ENCODE measurements at regions not wholly inside any gene's neighbourhood (a gene's known extent, or its start where the extent isn't known, plus 50 kb on each side); places are given as distances from the start of the nearest gene placed in this dataset.
"Not testable (repeated sequence)": the region's sequence is repeated elsewhere in the genome, so short reads cannot be mapped to it uniquely, and the experiment has no call there.

DNA sequence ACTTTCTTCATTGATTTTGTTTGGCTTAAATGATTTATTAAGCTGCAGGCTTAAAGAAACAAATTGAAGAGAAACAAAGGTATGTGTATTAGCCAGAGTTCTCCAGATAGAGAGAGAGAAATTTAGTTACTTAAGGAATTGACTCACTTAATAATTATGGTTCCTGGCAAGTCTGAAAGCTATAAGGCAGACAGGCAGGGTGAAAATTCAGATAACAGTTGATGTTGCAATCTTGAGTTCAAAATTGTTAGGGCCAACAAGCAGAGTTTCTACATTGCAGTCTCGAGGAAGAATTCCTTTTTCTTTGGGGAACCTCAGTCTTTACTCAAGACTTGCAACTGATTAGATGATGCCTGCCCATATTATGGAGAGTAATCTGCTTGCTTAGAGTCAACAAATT is 593.5 kb downstream of the ADCYAP1 start:
- Histone ChIP-seq H3K36me3 (ENCODE audit: control insufficient read depth, low read depth, low read length) (no peaks in the 10 kb centered on the region), H3K9me3 (ENCODE audit: control insufficient read depth, low read depth, low read length) (no peaks in the 10 kb centered on the region), H3K4me1 (ENCODE audit: control insufficient read depth, low read depth, low read length) (no peaks in the 10 kb centered on the region), H3K27ac (ENCODE audit: low read length) (no peak overlapping the region), H3K9ac (ENCODE audit: low read length) (no peak overlapping the region), H3K27me3 (ENCODE audit: control insufficient read depth, insufficient read depth, low read length) (no peaks in the 10 kb centered on the region), H3K4me3 (ENCODE audit: low read length) (no peak overlapping the region)

DNA sequence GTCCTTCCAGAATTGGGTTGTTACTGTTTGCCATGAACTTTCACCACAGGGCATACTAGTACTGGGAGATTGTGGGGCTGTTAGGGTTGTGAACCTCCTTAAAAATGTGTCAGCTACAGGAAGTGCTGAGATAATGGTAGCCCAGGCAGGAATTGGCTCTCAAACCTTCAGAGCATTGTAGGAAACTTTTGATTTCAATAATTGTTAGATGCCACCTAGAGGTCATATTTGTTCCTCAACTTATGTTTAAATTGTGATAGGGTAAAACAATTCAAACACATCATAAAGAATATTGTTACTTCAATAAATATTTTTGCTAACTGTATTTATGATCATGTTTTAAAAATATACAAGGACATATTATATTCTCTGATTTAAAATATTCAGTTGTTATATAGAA is 594.6 kb downstream of the ADCYAP1 start:
- Histone ChIP-seq H3K4me3 (ENCODE audit: low read length) (no peak overlapping the region), H3K9me3 (ENCODE audit: control insufficient read depth, low read depth, low read length) (no peaks in the 10 kb centered on the region), H3K27ac (ENCODE audit: low read length) (no peak overlapping the region), H3K36me3 (ENCODE audit: control insufficient read depth, low read depth, low read length) (no peaks in the 10 kb centered on the region), H3K9ac (ENCODE audit: low read length) (no peak overlapping the region), H3K27me3 (ENCODE audit: control insufficient read depth, insufficient read depth, low read length) (no peaks in the 10 kb centered on the region), H3K4me1 (ENCODE audit: control insufficient read depth, low read depth, low read length) (no peaks in the 10 kb centered on the region)

DNA sequence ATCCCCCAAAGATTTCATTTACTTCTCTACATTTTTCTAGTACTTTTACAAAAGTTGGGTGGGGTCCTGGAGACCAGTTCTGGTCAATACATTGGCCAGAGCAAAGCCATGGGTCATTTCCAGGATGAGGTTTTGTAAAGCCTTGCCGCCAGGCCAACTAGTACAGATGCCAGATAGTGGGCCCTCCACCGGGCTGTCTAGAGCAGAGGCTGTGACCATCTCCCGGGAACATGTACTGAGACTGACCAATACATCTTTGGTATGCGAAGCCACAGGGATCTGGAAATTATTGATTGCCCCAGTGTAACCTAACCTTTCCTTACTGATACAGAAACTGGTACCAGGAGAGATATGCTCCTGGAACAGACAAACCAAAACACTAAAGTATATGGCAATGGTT is 599.2 kb downstream of the ADCYAP1 start:
- Histone ChIP-seq H3K4me1 (ENCODE audit: control insufficient read depth, low read depth, low read length) (peaks cover 7% of the 10 kb centered on the region), H3K27me3 (ENCODE audit: control insufficient read depth, insufficient read depth, low read length) (no peaks in the 10 kb centered on the region), H3K36me3 (ENCODE audit: control insufficient read depth, low read depth, low read length) (no peaks in the 10 kb centered on the region), H3K27ac (ENCODE audit: low read length) (no peak overlapping the region), H3K9ac (ENCODE audit: low read length) (no peak overlapping the region), H3K9me3 (ENCODE audit: control insufficient read depth, low read depth, low read length) (no peaks in the 10 kb centered on the region), H3K4me3 (ENCODE audit: low read length) (no peak overlapping the region)

DNA sequence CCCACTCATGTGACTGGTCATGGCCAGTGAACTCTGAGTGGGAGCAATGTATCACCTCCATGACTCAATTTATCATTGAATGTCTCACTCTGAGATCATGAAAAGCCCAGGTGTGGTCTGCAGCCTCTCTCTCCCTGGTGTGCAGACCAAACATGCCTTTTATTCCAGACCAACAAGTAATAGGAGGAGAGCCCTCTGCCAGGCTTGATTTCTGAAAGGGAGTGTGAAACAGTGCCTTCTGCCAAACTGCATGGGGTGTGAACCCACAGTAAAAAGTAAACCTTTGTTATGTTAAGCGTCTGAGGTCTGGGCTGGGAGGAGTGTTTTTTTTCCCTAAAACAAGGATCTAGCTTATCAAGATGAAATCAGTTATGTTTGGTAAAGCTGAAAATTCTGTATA is 601.2 kb downstream of the ADCYAP1 start:
- Histone ChIP-seq H3K4me3 (ENCODE audit: low read length) (no peak overlapping the region), H3K27ac (ENCODE audit: low read length) (no peak overlapping the region), H3K36me3 (ENCODE audit: control insufficient read depth, low read depth, low read length) (no peaks in the 10 kb centered on the region)

DNA sequence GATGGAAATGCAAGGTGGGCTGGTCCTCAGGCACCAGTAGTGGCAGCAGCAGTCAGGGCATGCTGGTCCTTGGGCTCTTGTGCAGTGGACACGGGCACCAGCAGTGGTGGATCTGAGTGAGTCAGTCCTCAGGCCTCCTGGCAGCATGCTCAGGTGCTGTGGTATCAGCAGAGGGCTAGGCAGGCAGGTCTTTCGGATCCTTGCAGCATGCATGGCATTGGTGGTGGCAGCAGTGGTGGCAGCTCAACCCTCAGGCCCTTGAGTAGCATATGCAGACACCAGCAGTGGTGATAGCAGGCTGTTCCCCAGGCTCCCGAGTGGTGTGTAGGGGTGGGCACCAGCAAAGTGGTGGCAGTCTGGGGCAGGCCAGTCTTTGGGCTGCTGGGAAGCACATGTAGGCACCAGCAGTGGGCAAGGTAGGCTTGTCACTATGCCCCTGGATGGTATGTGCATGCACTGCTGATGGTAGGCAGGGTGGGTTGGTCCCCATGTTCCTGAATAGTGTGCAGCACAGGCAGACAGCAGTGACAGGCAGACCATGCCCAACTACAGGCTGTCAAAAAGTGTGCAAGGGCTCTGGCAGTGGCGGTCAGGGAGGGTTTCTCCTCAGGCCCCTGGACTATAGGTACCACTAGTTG is 606.0 kb downstream of the ADCYAP1 start:
- H3K4me1 ChIP-seq (ENCODE audit: control insufficient read depth, low read depth, low read length): peaks cover 6% of the 10 kb centered on the region
- H3K9ac ChIP-seq (ENCODE audit: low read length): no peak overlapping the region
- no peaks in the 10 kb centered on the region for H3K27me3 ChIP-seq (ENCODE audit: control insufficient read depth, insufficient read depth, low read length)
- no peaks in the 10 kb centered on the region for H3K9me3 ChIP-seq (ENCODE audit: control insufficient read depth, low read depth, low read length)
- no peak overlapping the region for H3K4me3 ChIP-seq (ENCODE audit: low read length)
- H3K27ac ChIP-seq (ENCODE audit: low read length): no peak overlapping the region
- no peaks in the 10 kb centered on the region for H3K36me3 ChIP-seq (ENCODE audit: control insufficient read depth, low read depth, low read length)

More for the DNA sequence above, 601.2 kb downstream of the ADCYAP1 start:
- Histone ChIP-seq H3K4me1 (ENCODE audit: control insufficient read depth, low read depth, low read length) (peaks cover 7% of the 10 kb centered on the region), H3K9ac (ENCODE audit: low read length) (no peak overlapping the region), H3K9me3 (ENCODE audit: control insufficient read depth, low read depth, low read length) (no peaks in the 10 kb centered on the region), H3K27me3 (ENCODE audit: control insufficient read depth, insufficient read depth, low read length) (no peaks in the 10 kb centered on the region)

DNA sequence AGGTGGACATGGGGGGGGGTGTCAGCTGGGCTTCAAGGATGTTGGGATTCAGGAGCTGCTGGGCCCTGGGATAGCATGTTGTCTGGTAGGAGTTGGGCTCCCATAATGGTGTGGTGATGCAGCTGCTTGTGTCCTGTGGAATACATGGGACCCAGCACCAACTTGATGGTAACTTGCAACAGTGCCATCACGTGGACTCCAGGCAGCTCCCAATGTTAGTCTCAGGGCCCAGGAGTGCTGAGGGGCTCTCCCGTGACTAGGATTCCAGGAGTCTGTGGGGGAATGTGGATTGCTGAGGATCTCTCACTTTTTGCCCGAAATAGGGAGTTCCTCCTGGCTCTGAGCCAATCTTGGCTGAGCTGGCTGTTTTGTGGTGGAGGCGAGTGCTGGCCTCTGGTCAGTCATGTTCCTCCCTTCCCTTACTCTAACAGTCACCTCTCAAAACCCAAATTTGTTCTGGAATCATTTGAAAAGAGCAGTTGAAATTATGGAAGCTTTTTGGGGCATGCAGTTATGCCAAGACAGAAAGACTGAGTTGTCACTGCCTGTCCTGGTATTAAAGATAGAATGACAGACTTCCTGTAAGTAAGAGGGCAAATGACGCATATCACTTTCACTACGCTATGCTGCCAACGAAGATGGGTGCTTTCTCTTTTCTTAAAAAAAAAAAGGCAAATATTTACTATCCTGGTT is 607.1 kb downstream of the ADCYAP1 start:
- H3K9ac ChIP-seq (ENCODE audit: low read length): no peak overlapping the region
- no peak overlapping the region for H3K27ac ChIP-seq (ENCODE audit: low read length)
- no peaks in the 10 kb centered on the region for H3K27me3 ChIP-seq (ENCODE audit: control insufficient read depth, insufficient read depth, low read length)
- no peak overlapping the region for H3K4me3 ChIP-seq (ENCODE audit: low read length)
- H3K4me1 ChIP-seq (ENCODE audit: control insufficient read depth, low read depth, low read length): no peaks in the 10 kb centered on the region
- no peaks in the 10 kb centered on the region for H3K9me3 ChIP-seq (ENCODE audit: control insufficient read depth, low read depth, low read length)
- H3K36me3 ChIP-seq (ENCODE audit: control insufficient read depth, low read depth, low read length): no peaks in the 10 kb centered on the region

DNA sequence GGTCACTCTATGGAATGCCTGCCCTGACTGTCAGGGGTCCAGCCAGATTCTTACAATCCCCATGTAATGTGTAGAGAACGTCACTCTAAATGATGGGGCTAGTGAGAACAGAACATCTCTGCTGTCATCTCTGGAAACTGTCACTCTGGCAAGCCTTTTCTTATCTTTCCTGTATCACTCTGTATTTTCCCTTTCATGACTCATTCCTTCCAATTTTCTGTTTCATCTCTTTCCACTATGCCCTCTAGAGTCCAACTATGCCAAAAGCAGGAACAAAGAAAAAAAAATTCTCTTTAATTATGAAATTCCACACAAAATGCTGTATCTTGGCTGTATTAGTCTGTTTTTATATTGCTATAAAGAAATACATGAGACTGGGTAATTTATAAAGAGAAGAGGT is 608.8 kb downstream of the ADCYAP1 start:
- Histone ChIP-seq H3K9me3 (ENCODE audit: control insufficient read depth, low read depth, low read length) (no peaks in the 10 kb centered on the region), H3K4me1 (ENCODE audit: control insufficient read depth, low read depth, low read length) (no peaks in the 10 kb centered on the region), H3K4me3 (ENCODE audit: low read length) (no peak overlapping the region), H3K27me3 (ENCODE audit: control insufficient read depth, insufficient read depth, low read length) (no peaks in the 10 kb centered on the region), H3K27ac (ENCODE audit: low read length) (no peak overlapping the region), H3K9ac (ENCODE audit: low read length) (no peak overlapping the region), H3K36me3 (ENCODE audit: control insufficient read depth, low read depth, low read length) (no peaks in the 10 kb centered on the region)

DNA sequence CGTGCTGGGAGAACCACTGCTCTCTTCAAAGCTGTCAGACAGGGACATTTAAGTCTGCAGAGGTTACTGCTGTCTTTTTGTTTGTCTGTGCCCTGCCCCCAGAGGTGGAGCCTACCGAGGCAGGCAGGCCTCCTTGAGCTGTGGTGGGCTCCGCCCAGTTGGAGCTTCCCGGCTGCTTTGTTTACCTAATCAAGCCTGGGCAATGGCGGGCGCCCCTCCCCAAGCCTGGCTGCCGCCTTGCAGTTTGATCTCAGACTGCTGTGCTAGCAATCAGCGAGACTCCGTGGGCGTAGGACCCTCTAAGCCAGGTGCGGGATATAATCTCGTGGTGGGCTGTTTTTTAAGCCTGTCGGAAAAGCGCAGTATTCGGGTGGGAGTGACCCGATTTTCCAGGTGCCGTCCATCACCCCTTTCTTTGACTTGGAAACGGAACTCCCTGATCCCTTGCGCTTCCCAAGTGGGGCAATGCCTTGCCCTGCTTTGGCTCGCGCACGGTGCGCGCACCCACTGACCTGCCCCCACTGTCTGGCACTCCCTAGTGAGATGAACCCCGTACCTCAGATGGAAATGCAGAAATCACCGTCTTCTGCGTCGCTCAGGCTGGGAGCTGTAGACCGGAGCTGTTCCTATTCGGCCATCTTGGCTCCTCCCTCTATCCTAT is 617.0 kb downstream of the ADCYAP1 start:
- H3K4me1 ChIP-seq (ENCODE audit: control insufficient read depth, low read depth, low read length); H3K9me3 ChIP-seq (ENCODE audit: control insufficient read depth, low read depth, low read length); H3K9ac ChIP-seq (ENCODE audit: low read length); H3K27ac ChIP-seq (ENCODE audit: low read length); H3K27me3 ChIP-seq (ENCODE audit: control insufficient read depth, insufficient read depth, low read length); H3K4me3 ChIP-seq (ENCODE audit: low read length); H3K36me3 ChIP-seq (ENCODE audit: control insufficient read depth, low read depth, low read length): not testable (repeated sequence)

DNA sequence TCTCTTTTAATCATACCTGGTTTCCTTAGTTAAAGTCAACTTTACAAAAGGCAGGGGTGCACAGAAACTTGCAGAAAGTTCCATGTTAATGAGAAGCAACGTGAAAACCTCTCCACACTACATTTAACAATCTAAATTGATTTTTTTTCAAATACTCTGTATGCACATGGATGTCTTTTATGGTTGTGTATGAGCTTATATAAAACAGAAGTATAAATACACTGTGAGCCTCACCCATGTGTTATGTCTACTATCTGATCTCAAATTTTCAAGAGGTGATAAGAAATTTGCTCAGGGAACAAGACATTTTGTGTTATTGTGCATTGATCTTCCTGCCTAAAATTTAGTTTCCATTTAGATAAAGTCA is 617.6 kb downstream of the ADCYAP1 start:
- Histone ChIP-seq H3K9ac (ENCODE audit: low read length) (no peak overlapping the region), H3K36me3 (ENCODE audit: control insufficient read depth, low read depth, low read length) (no peaks in the 10 kb centered on the region), H3K27ac (ENCODE audit: low read length) (no peak overlapping the region), H3K4me1 (ENCODE audit: control insufficient read depth, low read depth, low read length) (no peaks in the 10 kb centered on the region), H3K4me3 (ENCODE audit: low read length) (no peak overlapping the region), H3K9me3 (ENCODE audit: control insufficient read depth, low read depth, low read length) (no peaks in the 10 kb centered on the region), H3K27me3 (ENCODE audit: control insufficient read depth, insufficient read depth, low read length) (no peaks in the 10 kb centered on the region)

DNA sequence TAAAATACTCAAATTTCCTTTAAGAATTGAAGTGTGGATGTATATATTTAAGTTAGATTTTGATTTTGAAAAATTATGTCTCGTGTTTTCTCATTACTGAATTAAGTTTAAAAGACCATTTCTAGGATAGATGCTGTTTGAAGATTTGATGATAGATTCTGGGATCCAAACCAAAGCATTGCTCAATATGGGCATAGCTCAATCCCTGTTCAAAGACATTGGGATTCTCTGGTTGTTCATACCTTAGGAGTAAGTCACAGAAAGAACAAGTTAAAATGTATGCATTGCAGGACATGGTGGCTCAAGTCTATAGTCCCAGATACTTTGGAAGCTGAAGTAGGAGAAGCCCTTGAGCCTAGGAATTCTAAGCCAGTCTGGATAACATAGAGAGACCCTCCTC is 622.3 kb downstream of the ADCYAP1 start:
- H3K4me1 ChIP-seq (ENCODE audit: control insufficient read depth, low read depth, low read length): no peaks in the 10 kb centered on the region
- no peak overlapping the region for H3K4me3 ChIP-seq (ENCODE audit: low read length)
- H3K27ac ChIP-seq (ENCODE audit: low read length): no peak overlapping the region
- no peaks in the 10 kb centered on the region for H3K27me3 ChIP-seq (ENCODE audit: control insufficient read depth, insufficient read depth, low read length)
- H3K9me3 ChIP-seq (ENCODE audit: control insufficient read depth, low read depth, low read length): no peaks in the 10 kb centered on the region
- H3K36me3 ChIP-seq (ENCODE audit: control insufficient read depth, low read depth, low read length): no peaks in the 10 kb centered on the region
- H3K9ac ChIP-seq (ENCODE audit: low read length): no peak overlapping the region

DNA sequence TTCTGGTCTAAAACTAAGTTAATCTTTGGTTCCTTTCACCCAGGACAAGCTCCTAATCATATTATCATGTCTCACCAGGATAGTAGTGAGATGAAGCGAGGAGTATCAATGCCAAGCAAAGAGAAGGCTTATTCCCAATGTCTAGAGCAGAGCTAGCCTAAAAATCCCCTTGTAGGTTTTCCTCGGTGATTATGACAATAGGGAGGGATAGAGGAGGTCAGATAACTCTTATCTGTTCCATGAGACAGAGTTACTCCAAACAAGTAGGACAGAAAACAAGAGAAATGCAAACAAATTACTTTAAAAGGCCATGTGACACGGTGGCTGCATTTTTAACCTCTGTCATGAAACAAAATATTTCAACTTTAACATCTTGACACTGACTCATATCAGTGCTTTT is 623.1 kb downstream of the ADCYAP1 start:
- Histone ChIP-seq H3K4me1 (ENCODE audit: control insufficient read depth, low read depth, low read length) (no peaks in the 10 kb centered on the region), H3K27ac (ENCODE audit: low read length) (no peak overlapping the region), H3K36me3 (ENCODE audit: control insufficient read depth, low read depth, low read length) (no peaks in the 10 kb centered on the region), H3K27me3 (ENCODE audit: control insufficient read depth, insufficient read depth, low read length) (no peaks in the 10 kb centered on the region), H3K9ac (ENCODE audit: low read length) (no peak overlapping the region), H3K9me3 (ENCODE audit: control insufficient read depth, low read depth, low read length) (no peaks in the 10 kb centered on the region), H3K4me3 (ENCODE audit: low read length) (no peak overlapping the region)

DNA sequence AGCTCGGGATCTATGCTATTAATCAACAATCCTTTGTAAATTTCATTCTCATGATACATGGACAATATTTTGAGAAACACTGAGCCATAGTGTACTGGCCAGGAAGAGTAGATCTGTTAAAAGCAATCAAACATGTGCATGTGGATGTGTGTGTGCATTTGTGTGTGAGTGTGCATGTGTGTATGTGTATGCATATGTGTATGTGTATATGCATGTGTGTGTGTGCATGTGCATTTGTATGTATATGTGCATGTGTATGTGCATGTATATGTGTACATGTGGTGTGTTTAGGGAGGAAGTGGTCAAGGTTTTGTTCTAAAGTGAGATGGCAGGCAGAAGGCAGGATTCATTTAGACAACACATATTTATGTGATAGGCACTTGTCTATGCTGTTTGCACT is 623.8 kb downstream of the ADCYAP1 start:
- Histone ChIP-seq H3K27ac (ENCODE audit: low read length) (no peak overlapping the region), H3K4me3 (ENCODE audit: low read length) (no peak overlapping the region), H3K4me1 (ENCODE audit: control insufficient read depth, low read depth, low read length) (no peaks in the 10 kb centered on the region), H3K27me3 (ENCODE audit: control insufficient read depth, insufficient read depth, low read length) (no peaks in the 10 kb centered on the region), H3K9me3 (ENCODE audit: control insufficient read depth, low read depth, low read length) (no peaks in the 10 kb centered on the region), H3K9ac (ENCODE audit: low read length) (no peak overlapping the region), H3K36me3 (ENCODE audit: control insufficient read depth, low read depth, low read length) (no peaks in the 10 kb centered on the region)
